ENCODE measurements at regions not wholly inside any gene's neighbourhood (a gene's known extent, or its start where the extent isn't known, plus 50 kb on each side); places are given as distances from the start of the nearest gene placed in this dataset.

DNA sequence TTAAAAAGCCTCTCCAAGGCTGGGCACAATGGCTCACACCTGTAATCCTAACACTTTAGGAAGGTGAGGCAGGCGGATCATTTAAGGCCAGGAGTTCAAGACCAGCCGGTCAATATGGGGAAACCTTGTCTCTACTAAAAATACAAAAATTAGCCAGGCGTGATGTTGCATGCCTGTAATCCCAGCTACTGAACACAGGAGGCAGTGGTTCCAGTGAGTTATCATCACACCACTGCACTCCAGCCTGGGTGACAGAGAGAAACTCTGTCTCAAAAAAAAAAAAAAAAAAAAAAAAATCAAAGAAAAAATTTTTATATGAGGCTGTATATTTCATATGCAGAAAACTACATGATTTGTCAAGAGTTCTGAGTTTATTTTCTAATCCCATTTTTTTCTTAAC is 1107.1 kb upstream of the TMPRSS15 start:
- no peaks in the 10 kb centered on the region for H3K4me1 ChIP-seq (ENCODE audit: control insufficient read depth, extremely low read depth, insufficient read depth, low read length)
- BruUV-seq (replicated peaks) = no TSS peak
- ChIA-PET POLR2A (no interaction called here), CTCF (no interaction called here)
- H3K9me1 ChIP-seq (replicated peaks; ENCODE audit: control insufficient read depth, extremely low read depth, insufficient read depth, low read length) = no peaks in the 10 kb centered on the region
- H4K20me1 ChIP-seq (replicated peaks; ENCODE audit: control insufficient read depth, extremely low read depth, insufficient read depth, low read length) = no peaks in the 10 kb centered on the region
- H3K4me3 ChIP-seq (replicated peaks in 1 of 3; ENCODE audit: insufficient read depth in 1 of 3, low read depth in 1 of 3, low read length in 3 of 3) = no peak overlapping the region
- H3K79me2 ChIP-seq (ENCODE audit: control insufficient read depth, insufficient read depth, low read length) = no peaks in the 10 kb centered on the region
- no peaks in the 10 kb centered on the region for H3K27me3 ChIP-seq (ENCODE audit: control insufficient read depth in 2 of 2, insufficient read depth in 2 of 2, low read length in 2 of 2)
- dilution Hi-C loops (cut with MboI; ENCODE audit: extremely low pct_ligation_motif_present, low sequenced_read_pairs) = no loop called here
- no peaks in the 10 kb centered on the region for H3K36me3 ChIP-seq (ENCODE audit: control insufficient read depth in 2 of 2, extremely low read depth in 1 of 2, insufficient read depth in 2 of 2, low read length in 2 of 2)
- no peak overlapping the region for H2AFZ ChIP-seq (ENCODE audit: low read depth, low read length)
- TF ChIP-seq MYC (IDR thresholded peaks at IDR 0.05; ENCODE audit: low read depth, low read length) (no peak), GATA2 (IDR thresholded peaks at IDR 0.05; ENCODE audit: insufficient read depth, insufficient read length, low read depth, low read length) (no peak), JUN (IDR thresholded peaks at IDR 0.05; ENCODE audit: borderline replicate concordance, insufficient read depth, insufficient read length, low read depth) (no peak), POLR2A (IDR thresholded peaks at IDR 0.05; ENCODE audit: low read depth, low read length) (no peak), EZH2 (IDR thresholded peaks at IDR 0.05; ENCODE audit: borderline replicate concordance, low read depth, low read length, severe bottlenecking) (no peak), FOS (IDR thresholded peaks at IDR 0.05; ENCODE audit: borderline replicate concordance, insufficient read depth, low read length) (no peak), POLR2AphosphoS5 (IDR thresholded peaks at IDR 0.05; ENCODE audit: insufficient read depth, low read depth, low read length) (no peak)
- TF ChIP-seq, protein P1, sequence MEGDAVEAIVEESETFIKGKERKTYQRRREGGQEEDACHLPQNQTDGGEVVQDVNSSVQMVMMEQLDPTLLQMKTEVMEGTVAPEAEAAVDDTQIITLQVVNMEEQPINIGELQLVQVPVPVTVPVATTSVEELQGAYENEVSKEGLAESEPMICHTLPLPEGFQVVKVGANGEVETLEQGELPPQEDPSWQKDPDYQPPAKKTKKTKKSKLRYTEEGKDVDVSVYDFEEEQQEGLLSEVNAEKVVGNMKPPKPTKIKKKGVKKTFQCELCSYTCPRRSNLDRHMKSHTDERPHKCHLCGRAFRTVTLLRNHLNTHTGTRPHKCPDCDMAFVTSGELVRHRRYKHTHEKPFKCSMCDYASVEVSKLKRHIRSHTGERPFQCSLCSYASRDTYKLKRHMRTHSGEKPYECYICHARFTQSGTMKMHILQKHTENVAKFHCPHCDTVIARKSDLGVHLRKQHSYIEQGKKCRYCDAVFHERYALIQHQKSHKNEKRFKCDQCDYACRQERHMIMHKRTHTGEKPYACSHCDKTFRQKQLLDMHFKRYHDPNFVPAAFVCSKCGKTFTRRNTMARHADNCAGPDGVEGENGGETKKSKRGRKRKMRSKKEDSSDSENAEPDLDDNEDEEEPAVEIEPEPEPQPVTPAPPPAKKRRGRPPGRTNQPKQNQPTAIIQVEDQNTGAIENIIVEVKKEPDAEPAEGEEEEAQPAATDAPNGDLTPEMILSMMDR (IDR thresholded peaks at IDR 0.05; ENCODE audit: extremely low read depth in 1 of 2, insufficient read depth in 1 of 2, low read depth in 1 of 2, low read length in 2 of 2) = no peak
- TF ChIP-seq, protein P2, sequence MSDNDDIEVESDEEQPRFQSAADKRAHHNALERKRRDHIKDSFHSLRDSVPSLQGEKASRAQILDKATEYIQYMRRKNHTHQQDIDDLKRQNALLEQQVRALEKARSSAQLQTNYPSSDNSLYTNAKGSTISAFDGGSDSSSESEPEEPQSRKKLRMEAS (IDR thresholded peaks at IDR 0.05; ENCODE audit: insufficient read depth, insufficient read length) = no peak
- FAIRE-seq (no peak), DNase-seq (ENCODE audit: low read depth, low spot score) (no peak)
- H3K9me3 ChIP-seq (replicated peaks; ENCODE audit: control insufficient read depth, insufficient read depth, low read length) = no peaks in the 10 kb centered on the region
- intact Hi-C loops (cut with micrococcal nuclease) = no loop called here
- no peak overlapping the region for H3K27ac ChIP-seq (ENCODE audit: insufficient read depth, low read depth, low read length)
- H3K4me2 ChIP-seq (ENCODE audit: insufficient read depth, low read length) = no peak overlapping the region
- H3K9ac ChIP-seq (replicated peaks; ENCODE audit: extremely low read depth, insufficient read depth, low read length) = no peak overlapping the region

Data from endothelial cell of umbilical vein (primary cell).